OCI-LY7 (cell line): ENCODE measurements at regions not wholly inside any gene's neighbourhood (a gene's known extent, or its start where the extent isn't known, plus 50 kb on each side); places are given as distances from the start of the nearest gene placed in this dataset.

Source experiments
- BruUV-seq: library from RNA; stranded (reverse); fragments of 400-500 nt; replicated peaks from 2 replicates; lab custom pipeline; 2021; lab: Mats Ljungman, UMichigan
- CTCF ChIA-PET: fragments of 300-600 bp; sonication (Branson Sonifier 250); formaldehyde crosslinking; loops from one replicate; lab custom pipeline; 2022; ENCODE audit warnings: antibody characterized with exemption; ENCODE audit not compliant: unreplicated experiment; lab: Charles Lee
- POLR2A ChIA-PET: fragments of 300-600 bp; sonication (Branson Sonifier 250); formaldehyde crosslinking; loops from one replicate; lab custom pipeline; 2022; ENCODE audit warnings: antibody characterized with exemption; lab: Charles Lee
- DNase-seq: peaks from one replicate; pipeline ENCODE4 v3.0.0-alpha.2; 2015; ENCODE audit warnings: low spot score
- H2AFZ ChIP-seq: fragments of 200-600 bp; sonication (generic), shearing (Covaris generic); 2 replicates; pipeline ENCODE4 v1.6.1; 2014; ENCODE audit warnings: mild to moderate bottlenecking, antibody characterized with exemption, low read length, moderate library complexity
- H3K27ac ChIP-seq: fragments of 200-600 bp; sonication (generic); 2 replicates; pipeline ENCODE4 v1.5.1; 2014; ENCODE audit warnings: mixed run types, low read depth, mild to moderate bottlenecking, moderate library complexity, low read length, inconsistent platforms; ENCODE audit not compliant: poor library complexity, severe bottlenecking
- H3K36me3 ChIP-seq: fragments of 200-600 bp; sonication (generic); 2 replicates; pipeline ENCODE4 v1.6.1; 2014; ENCODE audit warnings: mild to moderate bottlenecking, antibody characterized with exemption, low read length, moderate library complexity, mixed read lengths; ENCODE audit not compliant: insufficient read depth
- H3K4me1 ChIP-seq: fragments of 200-600 bp; sonication (generic); 2 replicates; pipeline ENCODE4 v1.5.1; 2014; ENCODE audit warnings: mild to moderate bottlenecking, low read length; ENCODE audit not compliant: insufficient read depth, poor library complexity, severe bottlenecking
- H3K4me2 ChIP-seq: fragments of 200-600 bp; sonication (generic); 2 replicates; pipeline ENCODE4 v1.6.1; 2014; ENCODE audit warnings: mild to moderate bottlenecking, low read length
- H3K4me3 ChIP-seq: fragments of 200-600 bp; sonication (generic); 2 replicates; pipeline ENCODE4 v1.5.1; 2014; ENCODE audit warnings: mild to moderate bottlenecking, low read depth, low read length; ENCODE audit not compliant: poor library complexity, severe bottlenecking
- H3K79me2 ChIP-seq: fragments of 200-600 bp; sonication (generic); 2 replicates; pipeline ENCODE4 v1.6.1; 2016; ENCODE audit warnings: low read depth, mild to moderate bottlenecking, low read length, moderate library complexity, mixed read lengths; ENCODE audit not compliant: insufficient read depth
- H3K9me2 ChIP-seq: fragments of 200-600 bp; sonication (generic); 2 replicates; pipeline ENCODE4 v1.6.1; 2016; ENCODE audit warnings: mild to moderate bottlenecking, low read length, mixed read lengths; ENCODE audit not compliant: insufficient read depth
- H3K9me3 ChIP-seq: fragments of 200-600 bp; sonication (generic); 2 replicates; pipeline ENCODE4 v1.6.1; 2014; ENCODE audit warnings: mild to moderate bottlenecking, mixed run types, low read length, mixed read lengths
- H4K20me1 ChIP-seq: fragments of 200-600 bp; sonication (generic); 2 replicates; pipeline ENCODE4 v1.6.1; 2014; ENCODE audit warnings: mild to moderate bottlenecking, antibody characterized with exemption, low read length, moderate library complexity, mixed read lengths; ENCODE audit not compliant: insufficient read depth
- EZH2phosphoT487 ChIP-seq: fragments of 200-600 bp; sonication (generic); IDR thresholded peaks from 2 replicates; pipeline ENCODE4 v1.6.1; 2018; ENCODE audit warnings: low read depth, borderline replicate concordance, mild to moderate bottlenecking, mixed run types, antibody characterized with exemption, low read length, moderate library complexity, mixed read lengths
- intact Hi-C: fragments of 100-400 bp; cut with micrococcal nuclease; formaldehyde crosslinking; loops from one replicate; pipeline ENCODE4 v1.10.0; 2022; ENCODE audit not compliant: unreplicated experiment
- TF ChIP-seq, protein P1 (sequence below): fragments of 200-600 bp; sonication (generic); conservative IDR thresholded peaks from 2 replicates; pipeline ENCODE4 v1.5.1; 2014; ENCODE audit warnings: mild to moderate bottlenecking, antibody characterized with exemption, low read length, moderate library complexity, mixed read lengths

DNA sequence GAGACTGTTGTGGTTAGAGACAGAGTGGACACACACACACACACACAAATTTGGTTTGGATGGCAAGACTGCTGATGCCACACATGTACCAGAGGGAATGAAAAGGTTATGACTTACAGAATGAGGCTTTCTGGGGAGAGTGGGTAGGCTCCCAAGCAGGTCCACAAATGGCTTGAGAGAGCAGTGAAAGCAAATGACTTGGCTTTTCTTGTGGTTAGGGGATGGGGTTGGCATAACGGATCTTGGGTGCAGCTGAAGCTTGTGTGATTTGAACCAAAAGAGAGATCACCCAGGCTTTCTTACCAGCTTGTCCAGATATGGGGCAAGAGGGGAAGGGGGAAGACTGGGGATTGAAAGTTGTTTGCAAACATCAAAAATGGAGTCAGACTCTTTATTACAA is 73.9 kb upstream of the OLIG3 start:
- no peak overlapping the region for H3K4me3 ChIP-seq

DNA sequence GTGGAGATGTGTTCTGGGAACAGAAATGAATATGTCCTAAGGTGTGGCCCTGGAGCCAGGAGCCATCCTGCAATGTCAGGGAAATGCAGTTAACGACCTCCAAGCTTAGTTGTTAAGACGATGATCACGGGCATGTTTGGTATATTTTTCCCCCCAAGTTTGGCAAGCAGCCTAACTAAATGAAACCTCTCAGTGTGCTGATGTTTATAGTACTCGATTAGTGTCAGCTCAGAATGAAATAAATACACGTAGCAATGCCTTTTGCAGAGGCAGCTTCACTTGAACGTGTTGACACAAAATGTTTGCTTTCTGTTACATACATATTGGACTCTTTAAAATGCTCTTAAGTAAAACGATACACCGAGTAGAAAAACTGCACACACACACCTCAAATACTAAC is 76.2 kb upstream of the OLIG3 start:
- no peak for DNase-seq
- ChIA-PET CTCF (no interaction called here), POLR2A (interaction anchor here (0.5 to 1.2 kb wide), 5 partner anchors 18 to 382 kb away, joined by 3 to 5 read pairs (median 3); no protein-coding TSS in a partner anchor)
- no peak overlapping the region for H2AFZ ChIP-seq
- H3K4me2 ChIP-seq: no peak overlapping the region
- no peaks in the 10 kb centered on the region for H3K79me2 ChIP-seq
- TF ChIP-seq, protein P1, sequence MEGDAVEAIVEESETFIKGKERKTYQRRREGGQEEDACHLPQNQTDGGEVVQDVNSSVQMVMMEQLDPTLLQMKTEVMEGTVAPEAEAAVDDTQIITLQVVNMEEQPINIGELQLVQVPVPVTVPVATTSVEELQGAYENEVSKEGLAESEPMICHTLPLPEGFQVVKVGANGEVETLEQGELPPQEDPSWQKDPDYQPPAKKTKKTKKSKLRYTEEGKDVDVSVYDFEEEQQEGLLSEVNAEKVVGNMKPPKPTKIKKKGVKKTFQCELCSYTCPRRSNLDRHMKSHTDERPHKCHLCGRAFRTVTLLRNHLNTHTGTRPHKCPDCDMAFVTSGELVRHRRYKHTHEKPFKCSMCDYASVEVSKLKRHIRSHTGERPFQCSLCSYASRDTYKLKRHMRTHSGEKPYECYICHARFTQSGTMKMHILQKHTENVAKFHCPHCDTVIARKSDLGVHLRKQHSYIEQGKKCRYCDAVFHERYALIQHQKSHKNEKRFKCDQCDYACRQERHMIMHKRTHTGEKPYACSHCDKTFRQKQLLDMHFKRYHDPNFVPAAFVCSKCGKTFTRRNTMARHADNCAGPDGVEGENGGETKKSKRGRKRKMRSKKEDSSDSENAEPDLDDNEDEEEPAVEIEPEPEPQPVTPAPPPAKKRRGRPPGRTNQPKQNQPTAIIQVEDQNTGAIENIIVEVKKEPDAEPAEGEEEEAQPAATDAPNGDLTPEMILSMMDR: no peak
- no peak for TF ChIP-seq EZH2phosphoT487
- no peaks in the 10 kb centered on the region for H4K20me1 ChIP-seq
- no peaks in the 10 kb centered on the region for H3K36me3 ChIP-seq
- no peak overlapping the region for H3K27ac ChIP-seq
- no peaks in the 10 kb centered on the region for H3K4me1 ChIP-seq
- H3K4me3 ChIP-seq: no peak overlapping the region
- H3K9me2 ChIP-seq: no peaks in the 10 kb centered on the region
- intact Hi-C loops: no loop called here
- H3K9me3 ChIP-seq: no peaks in the 10 kb centered on the region
- BruUV-seq: no TSS peak

More for the DNA sequence above, 73.9 kb upstream of the OLIG3 start:
- H3K4me2 ChIP-seq: no peak overlapping the region
- no peak overlapping the region for H2AFZ ChIP-seq
- no peaks in the 10 kb centered on the region for H3K9me2 ChIP-seq
- intact Hi-C loops: no loop called here
- ChIA-PET POLR2A (interaction anchor here (1.6 kb wide), 1 partner anchor 64 kb away, joined by 3 read pairs; no protein-coding TSS in a partner anchor), CTCF (no interaction called here)
- H3K36me3 ChIP-seq: no peaks in the 10 kb centered on the region
- no peak for DNase-seq
- TF ChIP-seq, protein P1: no peak
- TF ChIP-seq EZH2phosphoT487: no peak
- H3K9me3 ChIP-seq: no peaks in the 10 kb centered on the region
- no peaks in the 10 kb centered on the region for H4K20me1 ChIP-seq
- BruUV-seq: no TSS peak
- no peaks in the 10 kb centered on the region for H3K4me1 ChIP-seq
- no peak overlapping the region for H3K27ac ChIP-seq
- no peaks in the 10 kb centered on the region for H3K79me2 ChIP-seq

DNA sequence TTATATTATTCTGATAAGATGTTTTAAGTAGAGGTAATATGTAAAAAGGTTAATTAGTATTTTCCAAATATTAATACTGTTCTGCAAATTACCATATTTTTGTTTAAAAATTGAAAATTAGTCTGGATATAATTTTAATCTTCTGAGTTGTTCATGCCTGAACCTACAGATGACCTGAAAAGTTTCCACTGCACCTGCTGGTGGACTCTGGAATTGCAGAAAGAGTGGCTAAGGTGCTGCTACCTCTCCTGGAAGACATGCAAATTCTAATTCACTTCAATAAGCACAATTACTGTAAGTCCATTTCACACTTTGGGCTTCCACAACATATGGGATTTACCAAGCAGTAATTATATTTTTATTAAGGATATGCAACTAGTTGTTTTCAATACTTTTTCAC is 77.7 kb upstream of the OLIG3 start:
- Histone ChIP-seq H3K4me2 (no peak overlapping the region), H3K4me3 (no peak overlapping the region), H3K9me2 (no peaks in the 10 kb centered on the region), H3K79me2 (no peaks in the 10 kb centered on the region), H3K27ac (no peak overlapping the region), H2AFZ (no peak overlapping the region), H3K4me1 (no peaks in the 10 kb centered on the region), H3K9me3 (no peaks in the 10 kb centered on the region), H4K20me1 (no peaks in the 10 kb centered on the region), H3K36me3 (no peaks in the 10 kb centered on the region)
- TF ChIP-seq EZH2phosphoT487: no peak
- TF ChIP-seq, protein P1: peak; percentile 82
- no TSS peak for BruUV-seq
- intact Hi-C loops: no loop called here
- peak; percentile 59 for DNase-seq
- POLR2A ChIA-PET: no interaction called here
- CTCF ChIA-PET: no interaction called here
